Neural cell (in vitro differentiated cells): ENCODE measurements at regions not wholly inside any gene's neighbourhood (a gene's known extent, or its start where the extent isn't known, plus 50 kb on each side); places are given as distances from the start of the nearest gene placed in this dataset.

ENCODE experiments used
- H2AFZ ChIP-seq: fragments of 200-600, 300-800 bp; sonication (generic), shearing (Covaris generic); 2 replicates; pipeline ENCODE4 v1.6.0; 2014; ENCODE audit warnings: low read depth, mild to moderate bottlenecking, antibody characterized with exemption, low read length, moderate library complexity
- H3F3A ChIP-seq: fragments of 200-600 bp; shearing (Covaris generic); 2 replicates; pipeline ENCODE4 v1.6.1; 2016; ENCODE audit warnings: mild to moderate bottlenecking, moderate library complexity, mixed read lengths, antibody characterized with exemption, low read length; ENCODE audit not compliant: insufficient read depth, poor library complexity, severe bottlenecking
- H3K27ac ChIP-seq: fragments of 200-600, 300-800 bp; sonication (generic), shearing (Covaris generic); 2 replicates; pipeline ENCODE4 v1.5.1; 2014; ENCODE audit warnings: mild to moderate bottlenecking, low read length, moderate library complexity
- H3K27me3 ChIP-seq: fragments of 300-800, 200-600 bp; sonication (generic), shearing (Covaris generic); 2 replicates; pipeline ENCODE4 v1.6.0; 2014; ENCODE audit warnings: mild to moderate bottlenecking, low read depth, low read length, moderate library complexity; ENCODE audit not compliant: insufficient read depth
- H3K36me3 ChIP-seq: fragments of 300-800, 200-600 bp; sonication (generic), shearing (Covaris generic); 2 replicates; pipeline ENCODE4 v1.5.1; 2014; ENCODE audit warnings: mild to moderate bottlenecking, antibody characterized with exemption, low read length, moderate library complexity; ENCODE audit not compliant: insufficient read depth
- H3K4me2 ChIP-seq: fragments of 300-800, 200-600 bp; sonication (generic), shearing (Covaris generic); 2 replicates; pipeline ENCODE4 v1.6.0; 2014; ENCODE audit warnings: mild to moderate bottlenecking, low read length
- H3K4me3 ChIP-seq: fragments of 300-800, 200-600 bp; sonication (generic), shearing (Covaris generic); 2 replicates; pipeline ENCODE4 v1.5.1; 2014; ENCODE audit warnings: mild to moderate bottlenecking, low read length, moderate library complexity
- H3K79me2 ChIP-seq: fragments of 200-600 bp; shearing (Covaris generic); replicated peaks from 2 replicates; pipeline ENCODE4 v1.6.0; 2014; ENCODE audit warnings: mild to moderate bottlenecking, low read length, moderate library complexity; ENCODE audit not compliant: insufficient read depth
- H3K9ac ChIP-seq: fragments of 300-800, 200-600 bp; sonication (generic), shearing (Covaris generic); 2 replicates; pipeline ENCODE4 v1.6.1; 2016; ENCODE audit warnings: mild to moderate bottlenecking, low read length, mixed read lengths
- H3K9me2 ChIP-seq: fragments of 200-600 bp; shearing (Covaris generic); 2 replicates; pipeline ENCODE4 v1.6.1; 2016; ENCODE audit warnings: mild to moderate bottlenecking, low read length, mixed read lengths; ENCODE audit not compliant: insufficient read depth
- H3K9me3 ChIP-seq: fragments of 200-600, 300-800 bp; sonication (generic), shearing (Covaris generic); 2 replicates; pipeline ENCODE4 v1.6.1; 2016; ENCODE audit warnings: mild to moderate bottlenecking, mixed run types, low read length, moderate library complexity, mixed read lengths
- H4K20me1 ChIP-seq: fragments of 200-600 bp; shearing (Covaris generic); 2 replicates; pipeline ENCODE4 v1.6.1; 2016; ENCODE audit warnings: mild to moderate bottlenecking, mixed run types; ENCODE audit not compliant: insufficient read depth
- EP300 ChIP-seq: fragments of 450-650 bp; conservative IDR thresholded peaks from 2 replicates; pipeline ENCODE4 v1.6.1; 2014; ENCODE audit warnings: antibody characterized with exemption, mild to moderate bottlenecking, moderate library complexity; ENCODE audit not compliant: poor library complexity, severe bottlenecking
- EZH2 ChIP-seq: fragments of 200-600, 300-800 bp; shearing (Covaris generic), sonication (generic); IDR thresholded peaks from 2 replicates; pipeline ENCODE4 v1.6.1; 2014; ENCODE audit warnings: antibody characterized with exemption, low read length, borderline replicate concordance, mild to moderate bottlenecking; ENCODE audit not compliant: insufficient read depth, poor library complexity, severe bottlenecking
- MXI1 ChIP-seq: fragments of 450-650 bp; conservative IDR thresholded peaks from 2 replicates; pipeline ENCODE4 v1.6.1; 2014; ENCODE audit warnings: antibody characterized with exemption, mild to moderate bottlenecking; ENCODE audit not compliant: poor library complexity, severe bottlenecking
- POLR2AphosphoS5 ChIP-seq: IDR thresholded peaks from 2 replicates; pipeline ENCODE4 v1.6.1; 2012
- RAD21 ChIP-seq: fragments of 450-650 bp; conservative IDR thresholded peaks from 2 replicates; pipeline ENCODE4 v1.6.1; 2014; ENCODE audit warnings: antibody characterized with exemption, mild to moderate bottlenecking, moderate library complexity
- SMC3 ChIP-seq: fragments of 450-650 bp; conservative IDR thresholded peaks from 2 replicates; pipeline ENCODE4 v1.6.1; 2014; ENCODE audit warnings: antibody characterized with exemption, mild to moderate bottlenecking, moderate library complexity; ENCODE audit not compliant: poor library complexity
- TAF1 ChIP-seq: IDR thresholded peaks from 2 replicates; pipeline ENCODE4 v1.6.1; 2012; ENCODE audit warnings: low read depth
- TF ChIP-seq, protein P1 (sequence below): IDR thresholded peaks from 2 replicates; pipeline ENCODE4 v1.6.1; 2012; ENCODE audit warnings: borderline replicate concordance
- TF ChIP-seq, protein P2 (sequence below): fragments of 450-650 bp; IDR thresholded peaks from 2 replicates; pipeline ENCODE4 v1.5.1; 2014; ENCODE audit warnings: antibody characterized with exemption, mild to moderate bottlenecking, moderate library complexity; ENCODE audit not compliant: poor library complexity, severe bottlenecking

DNA sequence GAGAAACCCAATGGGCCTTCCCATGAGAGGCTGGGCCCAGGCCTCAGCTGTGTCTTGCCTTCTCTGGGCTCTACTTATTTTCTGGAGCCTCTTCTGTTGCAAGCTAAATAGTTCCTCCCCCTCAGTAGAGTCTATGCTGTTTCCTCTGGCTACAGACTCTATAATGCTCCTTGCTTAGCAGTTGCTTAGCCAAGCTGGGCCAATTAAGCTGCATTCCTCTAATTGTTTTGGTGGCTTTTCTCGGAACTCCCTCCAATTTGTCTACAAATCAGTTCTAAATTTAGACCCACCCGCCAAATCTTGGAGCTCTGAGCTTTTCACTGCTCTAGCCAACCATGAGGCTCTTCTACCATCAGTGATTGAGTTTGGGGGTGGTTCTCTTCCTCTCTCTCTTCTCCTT lies 302.7 kb upstream of the ASIC2 start:
- no peaks in the 10 kb centered on the region for H3F3A ChIP-seq
- H3K9ac ChIP-seq = no peak overlapping the region
- H3K27ac ChIP-seq = no peak overlapping the region
- no peak overlapping the region for H2AFZ ChIP-seq
- no peaks in the 10 kb centered on the region for H3K79me2 ChIP-seq
- no peaks in the 10 kb centered on the region for H3K9me3 ChIP-seq
- no peaks in the 10 kb centered on the region for H3K36me3 ChIP-seq
- H3K27me3 ChIP-seq = no peaks in the 10 kb centered on the region
- no peak overlapping the region for H3K4me3 ChIP-seq
- TF ChIP-seq EZH2 (no peak), MXI1 (no peak), EP300 (no peak), SMC3 (no peak), TAF1 (no peak), RAD21 (no peak), POLR2AphosphoS5 (no peak)
- TF ChIP-seq, protein P1, sequence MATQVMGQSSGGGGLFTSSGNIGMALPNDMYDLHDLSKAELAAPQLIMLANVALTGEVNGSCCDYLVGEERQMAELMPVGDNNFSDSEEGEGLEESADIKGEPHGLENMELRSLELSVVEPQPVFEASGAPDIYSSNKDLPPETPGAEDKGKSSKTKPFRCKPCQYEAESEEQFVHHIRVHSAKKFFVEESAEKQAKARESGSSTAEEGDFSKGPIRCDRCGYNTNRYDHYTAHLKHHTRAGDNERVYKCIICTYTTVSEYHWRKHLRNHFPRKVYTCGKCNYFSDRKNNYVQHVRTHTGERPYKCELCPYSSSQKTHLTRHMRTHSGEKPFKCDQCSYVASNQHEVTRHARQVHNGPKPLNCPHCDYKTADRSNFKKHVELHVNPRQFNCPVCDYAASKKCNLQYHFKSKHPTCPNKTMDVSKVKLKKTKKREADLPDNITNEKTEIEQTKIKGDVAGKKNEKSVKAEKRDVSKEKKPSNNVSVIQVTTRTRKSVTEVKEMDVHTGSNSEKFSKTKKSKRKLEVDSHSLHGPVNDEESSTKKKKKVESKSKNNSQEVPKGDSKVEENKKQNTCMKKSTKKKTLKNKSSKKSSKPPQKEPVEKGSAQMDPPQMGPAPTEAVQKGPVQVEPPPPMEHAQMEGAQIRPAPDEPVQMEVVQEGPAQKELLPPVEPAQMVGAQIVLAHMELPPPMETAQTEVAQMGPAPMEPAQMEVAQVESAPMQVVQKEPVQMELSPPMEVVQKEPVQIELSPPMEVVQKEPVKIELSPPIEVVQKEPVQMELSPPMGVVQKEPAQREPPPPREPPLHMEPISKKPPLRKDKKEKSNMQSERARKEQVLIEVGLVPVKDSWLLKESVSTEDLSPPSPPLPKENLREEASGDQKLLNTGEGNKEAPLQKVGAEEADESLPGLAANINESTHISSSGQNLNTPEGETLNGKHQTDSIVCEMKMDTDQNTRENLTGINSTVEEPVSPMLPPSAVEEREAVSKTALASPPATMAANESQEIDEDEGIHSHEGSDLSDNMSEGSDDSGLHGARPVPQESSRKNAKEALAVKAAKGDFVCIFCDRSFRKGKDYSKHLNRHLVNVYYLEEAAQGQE = no peak
- TF ChIP-seq, protein P2, sequence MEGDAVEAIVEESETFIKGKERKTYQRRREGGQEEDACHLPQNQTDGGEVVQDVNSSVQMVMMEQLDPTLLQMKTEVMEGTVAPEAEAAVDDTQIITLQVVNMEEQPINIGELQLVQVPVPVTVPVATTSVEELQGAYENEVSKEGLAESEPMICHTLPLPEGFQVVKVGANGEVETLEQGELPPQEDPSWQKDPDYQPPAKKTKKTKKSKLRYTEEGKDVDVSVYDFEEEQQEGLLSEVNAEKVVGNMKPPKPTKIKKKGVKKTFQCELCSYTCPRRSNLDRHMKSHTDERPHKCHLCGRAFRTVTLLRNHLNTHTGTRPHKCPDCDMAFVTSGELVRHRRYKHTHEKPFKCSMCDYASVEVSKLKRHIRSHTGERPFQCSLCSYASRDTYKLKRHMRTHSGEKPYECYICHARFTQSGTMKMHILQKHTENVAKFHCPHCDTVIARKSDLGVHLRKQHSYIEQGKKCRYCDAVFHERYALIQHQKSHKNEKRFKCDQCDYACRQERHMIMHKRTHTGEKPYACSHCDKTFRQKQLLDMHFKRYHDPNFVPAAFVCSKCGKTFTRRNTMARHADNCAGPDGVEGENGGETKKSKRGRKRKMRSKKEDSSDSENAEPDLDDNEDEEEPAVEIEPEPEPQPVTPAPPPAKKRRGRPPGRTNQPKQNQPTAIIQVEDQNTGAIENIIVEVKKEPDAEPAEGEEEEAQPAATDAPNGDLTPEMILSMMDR = no peak
- H3K9me2 ChIP-seq = no peaks in the 10 kb centered on the region
- no peaks in the 10 kb centered on the region for H4K20me1 ChIP-seq
- H3K4me2 ChIP-seq = no peak overlapping the region

DNA sequence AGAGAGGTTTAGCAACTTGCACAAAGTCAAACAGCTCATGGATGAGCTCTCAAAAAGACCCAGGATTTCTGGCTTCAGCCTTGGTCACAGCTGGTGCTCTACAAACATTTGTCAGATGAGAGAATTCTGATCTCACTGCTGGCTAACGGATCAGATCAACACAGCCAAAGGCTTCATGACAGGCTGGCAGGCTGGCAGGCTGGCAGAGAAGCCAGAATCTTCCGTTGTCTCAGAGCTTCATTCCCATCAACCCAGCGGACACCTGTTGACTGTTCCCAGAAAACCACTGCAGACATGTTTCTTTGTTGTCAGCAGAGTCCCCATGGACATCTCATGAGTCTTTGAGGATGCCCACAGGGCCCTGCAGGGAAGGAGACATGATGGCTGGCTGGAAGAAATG lies 303.8 kb upstream of the ASIC2 start:
- H3K9me3 ChIP-seq = no peaks in the 10 kb centered on the region
- no peaks in the 10 kb centered on the region for H3K27me3 ChIP-seq
- H3F3A ChIP-seq = no peaks in the 10 kb centered on the region
- no peak overlapping the region for H3K4me2 ChIP-seq
- H2AFZ ChIP-seq = no peak overlapping the region
- no peaks in the 10 kb centered on the region for H3K36me3 ChIP-seq
- no peaks in the 10 kb centered on the region for H4K20me1 ChIP-seq
- H3K9me2 ChIP-seq = no peaks in the 10 kb centered on the region
- no peaks in the 10 kb centered on the region for H3K79me2 ChIP-seq
- TF ChIP-seq, protein P2 = no peak
- TF ChIP-seq EP300 (no peak), MXI1 (no peak), RAD21 (no peak), SMC3 (no peak), EZH2 (no peak), POLR2AphosphoS5 (no peak), TAF1 (no peak)
- TF ChIP-seq, protein P1 = no peak
- no peak overlapping the region for H3K4me3 ChIP-seq
- H3K9ac ChIP-seq = no peak overlapping the region
- H3K27ac ChIP-seq = no peak overlapping the region
